K562 (cell line): ENCODE measurements at regions not wholly inside any gene's neighbourhood (a gene's known extent, or its start where the extent isn't known, plus 50 kb on each side); places are given as distances from the start of the nearest gene placed in this dataset.

ENCODE experiments used
- ATAC-seq: fragments of 200-7000 bp; cut with Tn5 transposase; 3 replicates; pipeline ENCODE4 v1.9.1; 2020; ENCODE audit warnings: moderate library complexity
- BruUV-seq: library from RNA; stranded (reverse); fragments of 400-500 nt; replicated peaks from 2 replicates; lab custom pipeline; 2021; lab: Mats Ljungman, UMichigan
- CTCF ChIA-PET: fragments of 300-600 bp; formaldehyde crosslinking; extraction: SDS; loops from one replicate; lab custom pipeline; 2021; ENCODE audit warnings: low intra/inter-chr PET ratio; lab: Yijun Ruan, JAX
- POLR2A ChIA-PET: fragments of 300-600, 350-650 bp; sonication (Branson Sonifier 250); formaldehyde crosslinking; extraction: SDS; loops from one replicate; lab custom pipeline; 2021; ENCODE audit warnings: antibody characterized with exemption, inconsistent platforms; lab: Yijun Ruan, JAX
- DNase-seq, 4 experiments: peaks; one replicate each; pipeline versions ENCODE4 v3.0.0 to v3.0.0-alpha.2; 2011 to 2018; ENCODE audit warnings: low spot score in 3 of 4, mixed read lengths in 3 of 4; ENCODE audit errors: extremely low read depth in 1 of 4
- FAIRE-seq: peaks from 2 replicates; lab custom pipeline; 2011; peaks lifted over from hg19 to GRCh38; lab: Jason Lieb, UNC
- H2AFZ ChIP-seq: 2 replicates; pipeline ENCODE4 v1.6.0; 2011; ENCODE audit warnings: low read depth, low read length, control low read depth, inconsistent platforms
- H3K27ac ChIP-seq: fragments of 200-600 bp; 3 replicates; pipeline ENCODE4 v1.8.0; 2011; ENCODE audit warnings: low read depth, mild to moderate bottlenecking, control low read depth, inconsistent platforms, low read length, moderate library complexity, mixed read lengths; ENCODE audit errors: extremely low read depth
- H3K27me3 ChIP-seq, 2 experiments: fragments of 300-600 bp in 1 of 2; 2 replicates in 1 of 2; 3 replicates in 1 of 2; pipeline versions ENCODE4 v1.6.0 to v1.8.0; 2011; ENCODE audit warnings: inconsistent platforms in 2 of 2, low read length in 2 of 2, mild to moderate bottlenecking in 1 of 2, mixed read lengths in 1 of 2, moderate library complexity in 1 of 2; ENCODE audit not compliant: control insufficient read depth in 2 of 2, insufficient read depth in 2 of 2
- H3K36me3 ChIP-seq: fragments of 300-600 bp; 3 replicates; pipeline ENCODE4 v1.8.0; 2011; ENCODE audit warnings: mild to moderate bottlenecking, low read length, inconsistent platforms; ENCODE audit not compliant: control insufficient read depth, insufficient read depth
- H3K4me1 ChIP-seq, 2 experiments: fragments of 200-600 bp in 1 of 2; replicated peaks in 1 of 2; 2 replicates in 1 of 2; 3 replicates in 1 of 2; pipeline versions ENCODE4 v1.5.1 to v1.8.0; 2011; ENCODE audit warnings: inconsistent platforms in 2 of 2, low read length in 2 of 2, mild to moderate bottlenecking in 1 of 2, mixed read lengths in 1 of 2, moderate library complexity in 1 of 2; ENCODE audit not compliant: control insufficient read depth in 2 of 2, insufficient read depth in 2 of 2
- H3K4me2 ChIP-seq: 2 replicates; pipeline ENCODE4 v1.6.1; 2011; ENCODE audit warnings: low read length, control low read depth, inconsistent platforms, mixed read lengths; ENCODE audit not compliant: insufficient read depth
- H3K4me3 ChIP-seq: fragments of 200-600 bp; sonication (generic), shearing (Covaris generic); 2 replicates; pipeline ENCODE4 v1.5.1; 2016; ENCODE audit warnings: control low read depth, inconsistent platforms
- H3K79me2 ChIP-seq: fragments of 200-600 bp; 3 replicates; pipeline ENCODE4 v1.8.0; 2011; ENCODE audit warnings: low read length, inconsistent platforms; ENCODE audit not compliant: control insufficient read depth, insufficient read depth
- H3K9ac ChIP-seq, 2 experiments: 2 replicates each; pipeline versions ENCODE4 v1.6.0 to v1.6.1; 2011; ENCODE audit warnings: low read depth in 2 of 2, low read length in 2 of 2, control low read depth in 1 of 2, inconsistent platforms in 1 of 2, mild to moderate bottlenecking in 1 of 2, mixed read lengths in 1 of 2; ENCODE audit not compliant: insufficient read depth in 1 of 2
- H3K9me1 ChIP-seq: one replicate; pipeline ENCODE4 v1.6.0; 2011; ENCODE audit warnings: inconsistent platforms, mild to moderate bottlenecking, low read length, moderate library complexity; ENCODE audit not compliant: control insufficient read depth, insufficient read depth
- H3K9me3 ChIP-seq: replicated peaks from 2 replicates; pipeline ENCODE4 v1.5.1; 2011; ENCODE audit warnings: low read depth, low read length, inconsistent platforms; ENCODE audit not compliant: control insufficient read depth, insufficient read depth
- H4K20me1 ChIP-seq: replicated peaks from 2 replicates; pipeline ENCODE4 v1.6.1; 2011; ENCODE audit warnings: low read length, inconsistent platforms, mixed read lengths; ENCODE audit not compliant: control insufficient read depth, insufficient read depth
- CREB3 ChIP-seq: fragments of 450-650 bp; conservative IDR thresholded peaks from 2 replicates; pipeline ENCODE4 v1.6.1; 2016; ENCODE audit warnings: missing genetic modification characterization, low read depth, mild to moderate bottlenecking, missing compliant biosample characterization, moderate library complexity
- MCM5 ChIP-seq: fragments of 450-650 bp; IDR thresholded peaks from 2 replicates; pipeline ENCODE4 v1.6.1; 2016; ENCODE audit warnings: low read depth
- PHF21A ChIP-seq: fragments of 450-650 bp; IDR thresholded peaks from 2 replicates; pipeline ENCODE4 v1.6.1; 2017; ENCODE audit warnings: low read depth, borderline replicate concordance
- RBM25 ChIP-seq: fragments of 200-400 bp; formaldehyde crosslinking; IDR thresholded peaks from 2 replicates; pipeline ENCODE4 v1.6.1; 2018; ENCODE audit warnings: low read length, low read depth, moderate library complexity; ENCODE audit not compliant: severe bottlenecking
- TOE1 ChIP-seq, 2 experiments: fragments of 450-650 bp in 1 of 2; sonication (generic) in 1 of 2; formaldehyde crosslinking in 1 of 2; IDR thresholded peaks; 2 replicates each; pipeline versions ENCODE4 v1.7.1 to v1.8.0; 2016 to 2022; ENCODE audit warnings: borderline replicate concordance in 2 of 2, mild to moderate bottlenecking in 2 of 2, antibody characterized with exemption in 1 of 2, inconsistent platforms in 1 of 2, low read depth in 1 of 2, missing genetic modification reagents in 1 of 2, moderate library complexity in 1 of 2
- ZNF124 ChIP-seq: sonication (generic); formaldehyde crosslinking; IDR thresholded peaks from 2 replicates; pipeline ENCODE4 v1.8.1; 2022; ENCODE audit warnings: missing genetic modification reagents
- ZSCAN32 ChIP-seq: fragments of 450-650 bp; formaldehyde crosslinking; IDR thresholded peaks from 2 replicates; pipeline ENCODE4 v1.4.0; 2020; ENCODE audit warnings: mild to moderate bottlenecking, moderate library complexity
- WGBS: fragments of 100-300 bp; shearing (Covaris generic); methylation state at CpG from one replicate; pipeline ENCODE4 v1.1.6; 2016; ENCODE audit warnings: low coverage, mixed read lengths; ENCODE audit not compliant: insufficient coverage; ENCODE audit errors: missing lambda C conversion rate; 5-methylcytosine and 5-hydroxymethylcytosine counted together
- in situ Hi-C: fragments of 300-500 bp; cut with MboI; formaldehyde crosslinking; loops from 4 replicates; pipeline ENCODE4 v1.15.0; 2018; ENCODE audit warnings: inconsistent platforms, mixed read lengths
- intact Hi-C: fragments of 100-400 bp; cut with micrococcal nuclease; formaldehyde crosslinking; loops from 2 replicates; pipeline ENCODE4 v1.14.2; 2022

GRCh38 chr22:34620161-34620560 lies 445.8 kb upstream of the ISX start:
- Histone ChIP-seq H4K20me1 (no peaks in the 10 kb centered on the region), H3K36me3 (no peaks in the 10 kb centered on the region), H3K27ac (no peak overlapping the region), H3K4me1 (no peaks in the 10 kb centered on the region), H3K9me1 (no peaks in the 10 kb centered on the region), H3K4me2 (no peak overlapping the region), H3K9ac (no peak overlapping the region), H3K4me3 (no peak overlapping the region), H3K27me3 (no peaks in the 10 kb centered on the region), H2AFZ (no peak overlapping the region), H3K79me2 (no peaks in the 10 kb centered on the region), H3K9me3 (no peaks in the 10 kb centered on the region)
- DNase-seq (no peak), FAIRE-seq (no peak), ATAC-seq (no peak)
- TF ChIP-seq TOE1 (IDR thresholded peaks at IDR 0.05; ENCODE audit: borderline replicate concordance) (no peak), TOE1 (CRISPR knock-in tag; IDR thresholded peaks at IDR 0.05; ENCODE audit: borderline replicate concordance, low read depth) (no peak), MCM5 (no peak), ZSCAN32 (no peak)
- CTCF ChIA-PET, result no interaction called here
- 0% methylated on average over 9 of the region's 9 CpGs for WGBS
- intact Hi-C loops, result no loop called here
- in situ Hi-C loops, result no loop called here
- no TSS peak for BruUV-seq
- POLR2A ChIA-PET, result no interaction called here

- ATAC-seq (no peak), DNase-seq (no peak)
- CTCF ChIA-PET, result no interaction called here
- Histone ChIP-seq H3K27me3 (no peaks in the 10 kb centered on the region), H3K79me2 (no peaks in the 10 kb centered on the region)
- in situ Hi-C loops, result no loop called here
- TF ChIP-seq PHF21A, result no peak
- no peak for TF ChIP-seq CREB3 (tag)
- no peak for TF ChIP-seq ZNF124 (CRISPR knock-in tag)
- TF ChIP-seq RBM25, result no peak
- TF ChIP-seq, all 486 proteins: peak for 0
- no peak overlapping the region for H3K4me3 ChIP-seq
- intact Hi-C loops, result no loop called here
- 0% methylated on average over 1 of the region's 8 CpGs for WGBS
- H3K9me1 ChIP-seq, result no peaks in the 10 kb centered on the region
- H3K36me3 ChIP-seq, result no peaks in the 10 kb centered on the region
- H3K4me1 ChIP-seq, result no peaks in the 10 kb centered on the region
- H3K4me2 ChIP-seq, result no peak overlapping the region
- POLR2A ChIA-PET, result no interaction called here
- no peak overlapping the region for H3K9ac ChIP-seq
- no peaks in the 10 kb centered on the region for H4K20me1 ChIP-seq
- BruUV-seq, result no TSS peak
- H3K27ac ChIP-seq, result no peak overlapping the region
- no peak for FAIRE-seq
- H3K9me3 ChIP-seq, result no peaks in the 10 kb centered on the region
- no peak overlapping the region for H2AFZ ChIP-seq
Measured at GRCh38 chr22:34620832-34621231, 445.1 kb upstream of the ISX start.
